SK-N-MC (cell line): ENCODE measurements at regions not wholly inside any gene's neighbourhood (a gene's known extent, or its start where the extent isn't known, plus 50 kb on each side); places are given as distances from the start of the nearest gene placed in this dataset.

Source experiments
- EZH2 ChIP-seq: fragments of 200-600 bp; sonication (generic); IDR thresholded peaks from one replicate; pipeline ENCODE4 v1.6.1; 2017; ENCODE audit warnings: antibody characterized with exemption
- FOXP2 ChIP-seq: optimal IDR thresholded peaks from 2 replicates; pipeline ENCODE3; 2011; ENCODE audit warnings: mild to moderate bottlenecking, moderate library complexity; ENCODE audit not compliant: insufficient read depth; ENCODE audit errors: extremely low read length, control extremely low read depth
- POLR2AphosphoS5 ChIP-seq: IDR thresholded peaks from 2 replicates; pipeline ENCODE4 v1.6.1; 2012; ENCODE audit warnings: mild to moderate bottlenecking, low read depth, low read length, borderline replicate concordance

DNA sequence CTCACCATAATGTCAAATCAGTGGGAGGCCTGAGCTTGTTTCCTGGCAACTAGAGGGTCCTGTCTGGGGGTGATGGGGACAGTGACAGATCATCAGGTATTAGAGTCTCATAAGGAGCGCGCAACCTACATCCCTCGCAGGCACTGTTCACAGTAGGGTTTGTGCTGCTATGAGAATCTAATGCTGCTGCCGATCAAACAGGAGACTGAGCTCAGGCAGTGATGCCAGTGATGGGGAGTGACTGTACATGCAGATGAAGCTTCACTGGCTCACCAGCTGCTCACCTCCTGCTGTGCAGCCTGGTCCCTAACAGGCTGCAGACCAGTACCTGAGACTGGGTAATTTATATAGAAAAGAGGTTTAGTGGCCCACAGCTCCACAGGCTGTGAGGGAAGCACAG, 147.3 kb downstream of the TTLL2 start:
- TF ChIP-seq EZH2 (no peak), POLR2AphosphoS5 (no peak), FOXP2 (no peak)
